ENCODE measurements at regions not wholly inside any gene's neighbourhood (a gene's known extent, or its start where the extent isn't known, plus 50 kb on each side); places are given as distances from the start of the nearest gene placed in this dataset.
A peak's percentile ranks its signal among the peaks of the same experiment; 100 is the strongest.

- FAIRE-seq: no peak
Observed at GRCh38 chr6:21381331-21381963, 212.1 kb upstream of the SOX4 start.

DNA sequence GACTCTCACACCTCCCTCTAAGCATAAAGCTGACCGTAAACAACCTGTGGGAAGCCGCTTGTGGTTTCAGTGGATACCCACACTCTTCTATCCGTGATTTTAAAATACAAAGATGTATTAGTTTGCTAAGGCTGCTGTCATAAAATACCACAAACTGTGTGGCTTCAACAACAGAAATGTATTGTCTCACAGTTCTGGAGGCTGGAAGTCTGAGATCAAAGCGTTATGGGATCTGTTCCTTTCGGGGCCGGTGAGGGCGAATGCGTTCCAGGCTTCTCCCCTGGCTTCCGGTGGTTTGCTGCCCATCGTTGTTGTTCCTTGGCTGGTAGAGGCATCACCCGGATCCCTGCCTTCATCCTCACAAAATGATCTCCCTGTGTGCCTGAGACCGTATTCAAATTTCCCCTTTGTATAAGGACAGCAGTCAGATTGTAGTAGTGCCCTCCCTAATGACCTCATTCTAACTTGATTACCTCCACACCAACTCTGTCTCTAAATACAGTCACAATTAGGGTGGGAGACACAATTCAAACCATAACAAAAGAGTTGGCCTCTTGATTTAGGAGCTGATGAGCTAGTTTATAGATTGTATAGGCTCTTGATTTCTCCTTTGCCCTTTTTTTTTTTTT, 210.6 kb upstream of the SOX4 start:
- FAIRE-seq: no peak

DNA sequence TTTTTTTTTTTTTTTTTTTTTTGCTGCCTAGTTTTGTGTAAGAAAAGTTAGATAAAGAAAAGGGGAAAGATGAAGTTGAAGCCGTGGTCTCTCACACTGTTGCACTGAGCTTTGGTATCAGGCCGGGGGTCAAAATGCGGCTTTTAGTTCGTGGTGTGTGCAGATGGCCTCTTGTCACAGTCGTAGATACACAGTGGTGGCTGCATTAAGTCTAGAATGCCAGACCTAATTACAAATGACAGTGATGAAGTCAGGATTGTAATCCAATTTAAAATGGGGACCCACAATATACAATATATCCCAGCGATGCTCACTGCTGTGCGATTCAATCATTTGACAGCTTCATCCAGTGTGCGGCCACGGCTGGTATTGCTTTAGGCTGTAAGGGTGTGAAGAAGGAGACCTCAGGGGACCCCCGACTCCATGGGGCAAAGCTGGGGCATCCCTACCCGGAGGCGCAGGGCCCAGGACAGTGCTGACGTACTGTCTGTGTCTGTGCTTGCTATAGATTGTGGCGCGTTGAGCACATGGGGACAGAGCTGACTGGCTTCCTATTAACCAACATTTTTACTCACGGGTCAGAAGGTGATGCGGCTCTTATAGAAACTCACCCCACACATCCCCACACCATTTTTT, 210.0 kb upstream of the SOX4 start:
- FAIRE-seq: no peak

DNA sequence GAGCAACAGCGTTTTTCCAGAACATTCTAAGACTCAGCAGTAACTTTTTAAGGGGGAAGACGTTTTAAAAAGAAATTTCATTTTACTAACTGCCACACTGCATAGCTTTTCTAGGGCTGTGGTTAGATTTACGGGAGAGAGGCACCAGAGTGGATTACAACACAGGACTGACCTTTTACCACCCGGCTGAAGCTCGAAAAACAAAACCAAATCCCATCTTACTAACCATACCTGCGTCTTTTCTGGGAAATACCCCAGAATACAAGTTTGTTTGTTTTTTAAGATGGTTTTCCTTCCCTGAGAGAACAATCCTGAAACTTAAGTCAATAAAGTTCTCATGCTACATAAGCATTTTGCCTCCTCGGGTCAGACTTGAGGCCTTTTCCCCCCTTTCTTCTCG, 209.3 kb upstream of the SOX4 start:
- no peak for FAIRE-seq

DNA sequence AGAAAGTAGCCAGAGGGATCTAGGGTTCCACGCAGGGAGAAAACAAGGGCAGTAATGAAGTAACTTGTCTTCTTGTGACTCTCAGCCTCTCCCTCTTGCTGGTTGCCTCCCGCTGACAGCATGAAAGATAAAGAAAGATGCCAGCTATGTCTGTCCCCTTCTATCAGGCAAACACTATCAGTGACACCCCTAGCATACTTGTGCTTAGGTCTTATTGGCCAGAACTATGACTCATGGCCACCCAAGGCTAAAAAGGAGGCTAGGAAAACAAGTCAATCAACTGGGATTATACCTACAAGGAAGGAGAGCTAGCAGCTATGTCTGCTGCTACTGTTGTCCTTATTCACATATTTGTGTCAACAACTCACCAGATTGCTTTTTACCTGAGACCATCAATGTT, 206.8 kb upstream of the SOX4 start:
- no peak for FAIRE-seq

DNA sequence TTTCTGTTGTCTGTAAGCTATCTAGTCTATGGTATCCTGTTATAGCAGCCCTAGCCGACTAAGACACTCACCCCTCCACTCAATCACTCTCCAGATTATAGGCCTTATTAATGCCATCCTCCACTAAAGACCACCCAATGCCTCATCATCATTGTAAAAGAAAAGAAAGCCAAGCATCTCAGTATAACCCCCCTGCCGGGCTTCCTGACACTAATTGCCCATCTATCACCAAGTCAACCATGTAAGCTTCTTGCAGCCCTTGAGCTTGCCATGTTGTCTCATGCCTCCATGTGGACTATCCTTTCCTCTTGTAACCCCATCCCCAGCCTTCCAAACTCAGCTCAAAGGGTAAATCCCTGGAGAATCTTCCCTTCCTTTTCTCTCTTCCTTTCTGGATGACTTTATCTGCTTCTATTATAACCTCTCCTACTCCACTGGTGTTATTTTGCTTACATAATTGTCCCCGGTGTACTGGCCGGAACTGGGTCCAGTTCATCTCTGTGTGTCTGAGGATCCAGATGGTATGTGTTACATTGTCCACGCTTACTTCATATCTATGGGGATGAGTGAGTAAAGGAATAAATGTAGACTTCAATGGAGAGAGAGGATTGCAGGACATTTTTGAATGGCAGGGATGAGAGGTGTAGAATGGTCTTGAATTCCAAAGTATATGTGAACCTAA, 202.9 kb upstream of the SOX4 start:
- no peak for FAIRE-seq

- no peak for FAIRE-seq
Observed at GRCh38 chr6:21392177-21392576, 201.4 kb upstream of the SOX4 start.

GRCh38 chr6:21393441-21394165, 199.9 kb upstream of the SOX4 start:
- FAIRE-seq: no peak

DNA sequence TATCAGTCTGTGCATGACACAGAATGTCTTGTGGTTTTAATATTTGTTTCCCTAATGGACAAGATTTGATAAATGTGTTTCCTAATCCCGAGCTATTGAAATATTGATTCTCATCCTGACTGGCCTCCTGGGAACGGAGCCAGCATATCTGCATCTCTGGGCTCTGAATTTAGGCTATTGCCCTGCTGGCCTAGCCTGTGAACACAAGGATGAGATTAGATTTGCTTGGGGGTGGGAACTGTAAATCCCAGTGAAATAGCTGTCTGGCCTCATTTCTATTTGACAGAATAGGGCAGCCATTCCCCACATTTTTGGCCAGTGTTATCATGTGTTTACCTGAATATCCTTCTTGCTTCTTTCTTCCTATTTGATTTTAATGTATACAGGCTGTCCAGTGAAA, 198.4 kb upstream of the SOX4 start:
- no peak for FAIRE-seq

- FAIRE-seq: no peak
Observed at GRCh38 chr6:21396313-21396712, 197.2 kb upstream of the SOX4 start.

- FAIRE-seq: no peak
Observed at GRCh38 chr6:21398741-21399325, 194.7 kb upstream of the SOX4 start.

DNA sequence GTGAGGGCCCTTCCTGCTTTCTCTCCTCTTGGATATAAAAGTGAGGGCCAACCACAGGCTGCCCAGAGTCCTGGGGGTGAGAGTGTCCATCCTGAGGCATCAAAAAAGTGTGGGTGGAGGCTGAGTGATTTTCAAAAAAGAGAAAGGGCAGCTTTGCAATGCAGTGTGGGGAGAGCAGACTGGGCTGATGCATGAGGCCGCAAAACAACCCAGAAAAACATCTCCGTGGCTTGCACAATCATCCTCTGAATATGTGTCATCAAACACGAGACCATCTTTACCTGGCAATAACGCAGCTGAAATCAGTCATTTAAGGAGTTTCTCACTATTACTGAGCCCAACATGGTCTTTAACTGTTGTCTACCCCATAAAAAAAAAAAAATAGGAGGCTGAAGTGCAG, 191.2 kb upstream of the SOX4 start:
- FAIRE-seq: no peak

DNA sequence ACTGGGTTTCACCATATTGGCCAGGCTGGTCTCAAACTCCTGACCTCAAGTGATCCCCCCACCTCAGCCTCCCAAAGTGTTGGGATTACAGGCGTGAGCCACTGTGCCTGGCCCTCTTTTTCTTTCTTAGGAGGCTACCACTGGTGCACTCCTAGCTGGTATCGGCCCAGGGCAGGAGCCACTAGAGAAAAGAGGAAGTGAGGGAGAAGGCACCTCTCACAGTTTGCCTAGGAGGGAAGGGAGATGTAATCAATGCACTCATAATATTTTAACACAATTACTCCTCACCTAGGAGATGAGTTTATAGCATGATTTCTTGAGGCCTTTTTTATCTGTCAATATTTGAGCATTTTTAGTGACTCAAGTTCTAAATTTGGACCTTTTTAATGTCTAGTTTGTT, 189.0 kb upstream of the SOX4 start:
- no peak for FAIRE-seq

DNA sequence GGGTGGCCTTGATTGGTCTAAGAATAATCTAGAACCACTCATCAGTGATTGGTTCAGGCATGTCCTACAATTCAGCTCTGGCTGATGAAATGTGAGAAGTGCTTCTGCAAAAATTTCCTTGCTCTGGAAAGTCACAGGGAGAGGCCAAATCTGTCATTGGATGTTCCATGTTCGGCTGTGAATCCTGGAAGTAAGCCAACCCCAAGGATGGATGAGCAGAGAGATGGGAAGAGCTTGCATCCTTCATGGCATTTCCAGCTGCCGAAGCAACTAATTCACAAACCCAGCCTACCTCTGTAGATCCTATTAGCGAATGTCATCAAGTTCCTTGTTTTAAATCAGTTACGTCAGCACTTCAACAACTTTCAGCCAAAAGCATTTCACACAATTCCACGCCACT, 187.2 kb upstream of the SOX4 start:
- FAIRE-seq: no peak

- no peak for FAIRE-seq
Observed at GRCh38 chr6:21409231-21409630, 184.3 kb upstream of the SOX4 start.

- FAIRE-seq: no peak
Observed at GRCh38 chr6:21413428-21413827, 180.1 kb upstream of the SOX4 start.

DNA sequence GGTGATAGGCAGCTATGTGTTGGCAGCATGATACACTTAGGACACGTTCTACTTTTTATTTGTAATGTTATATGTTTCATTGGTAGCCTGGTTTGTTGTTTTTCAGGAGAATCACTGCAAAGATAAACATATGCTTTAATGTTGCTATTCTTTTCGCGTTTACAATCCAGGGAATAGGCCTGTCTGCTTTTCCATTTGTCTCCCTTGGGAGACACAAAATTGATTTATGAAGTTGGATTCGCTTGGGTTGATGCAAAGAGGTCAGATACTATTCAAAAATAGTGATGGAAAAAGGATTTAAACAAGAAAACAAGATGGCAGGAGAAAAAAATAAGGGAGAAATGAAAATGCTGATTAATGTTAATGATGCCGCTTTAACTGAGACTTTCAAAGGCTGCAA, 179.5 kb upstream of the SOX4 start:
- FAIRE-seq: no peak

DNA sequence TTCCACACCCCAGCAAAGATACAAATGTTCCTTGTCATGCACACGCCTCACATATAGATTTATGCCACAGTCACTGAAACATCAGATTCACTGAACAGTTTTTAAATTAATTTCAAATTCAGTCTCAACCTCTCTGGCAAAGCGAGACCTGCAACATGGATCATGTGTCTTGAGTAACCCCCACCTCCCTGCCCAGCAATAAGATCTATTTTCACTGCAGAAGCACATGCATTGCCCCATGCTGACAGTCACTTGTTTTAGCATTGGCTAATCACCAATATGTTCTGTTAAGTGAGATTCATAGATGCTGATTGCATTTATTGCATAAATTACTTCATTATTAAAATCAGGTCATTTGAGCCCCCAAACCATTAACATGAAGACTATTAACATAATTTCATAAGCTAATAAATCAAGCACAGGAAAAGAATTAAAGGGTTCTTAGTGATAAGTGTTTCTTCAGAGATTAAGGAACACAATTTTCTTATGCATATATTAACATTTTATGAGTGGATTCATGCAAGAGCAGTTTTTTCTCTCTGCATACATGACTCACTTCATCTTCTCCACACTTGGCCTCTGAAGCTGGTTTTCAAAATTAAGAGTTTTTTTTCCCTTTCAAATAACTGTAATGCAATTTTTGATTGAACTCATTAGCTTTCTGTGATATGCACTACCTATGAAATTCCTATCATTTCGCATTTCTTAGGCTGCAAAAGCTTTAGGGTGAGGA, 173.2 kb upstream of the SOX4 start:
- FAIRE-seq: peak; percentile 64

- no peak for FAIRE-seq
Observed at GRCh38 chr6:21420926-21421325, 172.6 kb upstream of the SOX4 start.

DNA sequence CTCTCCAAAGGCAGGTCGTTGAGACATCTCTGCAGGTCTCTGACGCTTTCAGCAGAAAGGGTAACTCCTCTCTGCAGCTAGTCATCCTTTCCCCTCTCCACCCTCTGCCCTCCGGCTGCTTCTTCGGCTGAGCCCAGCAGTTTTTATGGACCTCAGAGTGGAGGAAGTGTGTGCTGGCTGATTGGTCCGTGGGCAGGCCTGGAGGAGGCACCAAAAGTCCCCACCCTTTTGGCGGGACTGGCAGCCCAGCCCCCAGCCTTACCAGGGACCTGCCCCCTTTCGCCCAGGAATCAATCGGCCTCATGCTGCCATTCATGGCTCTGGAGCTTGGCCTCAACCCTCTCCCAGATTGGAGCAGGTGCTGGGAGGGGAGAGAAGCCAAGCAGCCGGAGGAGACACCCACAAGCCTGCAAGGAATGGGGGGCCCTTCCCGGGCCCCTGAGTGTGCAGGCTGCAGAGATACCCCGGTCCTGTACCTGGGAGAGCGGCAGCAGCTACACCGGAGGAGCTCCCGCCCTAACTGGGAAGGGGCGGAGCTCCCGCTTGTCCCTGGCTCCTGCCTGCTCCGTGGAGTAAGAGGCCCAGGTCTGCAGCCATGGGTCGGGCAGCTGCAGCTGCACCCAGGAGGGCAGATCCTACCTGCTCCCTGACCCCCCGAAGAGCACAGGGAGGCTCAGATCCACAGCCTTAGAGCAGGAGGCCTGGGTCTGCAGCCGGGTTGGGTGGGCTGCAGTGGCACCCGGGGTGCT, 170.3 kb upstream of the SOX4 start:
- FAIRE-seq: no peak

DNA sequence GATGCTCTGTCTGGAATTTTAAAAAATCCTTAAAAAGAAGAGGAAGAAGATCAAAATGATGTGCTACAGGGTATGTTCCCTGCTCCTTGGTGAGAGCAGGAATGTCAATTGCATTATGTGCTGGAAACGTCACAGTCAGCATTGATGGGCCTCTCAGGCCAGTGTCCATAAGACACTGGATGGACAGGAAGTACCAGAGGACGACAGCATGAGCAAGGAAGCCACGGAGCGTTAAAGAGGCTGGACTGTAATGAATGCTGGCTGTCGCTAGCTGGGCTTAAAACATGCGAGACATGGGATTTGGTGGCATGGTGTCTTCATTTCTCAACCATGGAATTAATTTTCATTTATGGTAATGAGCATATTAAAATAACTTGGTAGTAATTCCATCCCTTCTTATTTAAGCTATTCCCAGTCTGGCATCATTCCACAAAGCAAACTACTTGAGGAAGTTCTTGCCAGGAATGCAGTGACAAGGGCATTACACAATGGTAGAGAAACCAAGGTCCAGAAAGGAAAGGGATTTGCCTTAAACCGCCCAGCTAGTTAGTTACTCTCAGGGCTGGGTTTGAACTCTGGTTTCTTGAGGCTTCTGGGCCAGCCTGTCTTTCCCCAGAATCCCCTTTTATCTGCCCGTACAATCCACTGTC, 166.6 kb upstream of the SOX4 start:
- no peak for FAIRE-seq

Data from islet of Langerhans (tissue), 1 donor.